GM12878 (cell line): ENCODE measurements at regions not wholly inside any gene's neighbourhood (a gene's known extent, or its start where the extent isn't known, plus 50 kb on each side); places are given as distances from the start of the nearest gene placed in this dataset.

ENCODE experiments used
- BACH1 ChIP-seq: fragments of 450-650 bp; IDR thresholded peaks from 2 replicates; pipeline ENCODE4 v1.6.1; 2017; ENCODE audit warnings: mild to moderate bottlenecking, borderline replicate concordance
- CBX5 ChIP-seq: sonication (generic); IDR thresholded peaks from 2 replicates; pipeline ENCODE4 v1.6.1; 2016; ENCODE audit warnings: low read depth, moderate library complexity, mild to moderate bottlenecking, inconsistent platforms
- ETV6 ChIP-seq, 2 experiments: fragments of 450-650 bp in 1 of 2; IDR thresholded peaks in 1 of 2; conservative IDR thresholded peaks in 1 of 2; 2 replicates each; pipeline ENCODE4 v1.6.1; 2014; ENCODE audit warnings: antibody characterized with exemption in 1 of 2, borderline replicate concordance in 1 of 2, low read depth in 1 of 2, mild to moderate bottlenecking in 1 of 2, moderate library complexity in 1 of 2
- NFIC ChIP-seq: IDR thresholded peaks from 2 replicates; pipeline ENCODE4 v1.6.1; 2012; ENCODE audit warnings: low read depth, mild to moderate bottlenecking, inconsistent platforms, low read length, moderate library complexity
- POLR2A ChIP-seq: IDR thresholded peaks from 2 replicates; pipeline ENCODE4 v1.6.1; 2011; ENCODE audit warnings: low read depth, mild to moderate bottlenecking, low read length
- SMC3 ChIP-seq: IDR thresholded peaks from 2 replicates; pipeline ENCODE4 v1.6.1; 2011; ENCODE audit warnings: low read length, improper control_type of control experiment, borderline replicate concordance
- ZBED1 ChIP-seq: IDR thresholded peaks from 2 replicates; pipeline ENCODE4 v1.6.1; 2016; ENCODE audit warnings: borderline replicate concordance
- ZZZ3 ChIP-seq: IDR thresholded peaks from 2 replicates; pipeline ENCODE4 v1.6.1; 2011; ENCODE audit warnings: low read depth; ENCODE audit not compliant: control insufficient read depth, insufficient read length
- TF ChIP-seq, protein P1 (sequence below), 3 experiments: IDR thresholded peaks in 2 of 3; conservative IDR thresholded peaks in 1 of 3; 2 replicates each; pipeline ENCODE4 v1.5.1; 2011; ENCODE audit warnings: low read depth in 3 of 3, low read length in 3 of 3, mild to moderate bottlenecking in 3 of 3, control low read depth in 2 of 3, moderate library complexity in 2 of 3, inconsistent platforms in 1 of 3, mixed read lengths in 1 of 3; ENCODE audit not compliant: control insufficient read depth in 2 of 3, insufficient read depth in 1 of 3; ENCODE audit errors: extremely low read depth in 1 of 3
- TF ChIP-seq, protein P2 (sequence below): fragments of 450-650 bp; IDR thresholded peaks from 2 replicates; pipeline ENCODE4 v1.6.1; 2017; ENCODE audit warnings: mild to moderate bottlenecking

DNA sequence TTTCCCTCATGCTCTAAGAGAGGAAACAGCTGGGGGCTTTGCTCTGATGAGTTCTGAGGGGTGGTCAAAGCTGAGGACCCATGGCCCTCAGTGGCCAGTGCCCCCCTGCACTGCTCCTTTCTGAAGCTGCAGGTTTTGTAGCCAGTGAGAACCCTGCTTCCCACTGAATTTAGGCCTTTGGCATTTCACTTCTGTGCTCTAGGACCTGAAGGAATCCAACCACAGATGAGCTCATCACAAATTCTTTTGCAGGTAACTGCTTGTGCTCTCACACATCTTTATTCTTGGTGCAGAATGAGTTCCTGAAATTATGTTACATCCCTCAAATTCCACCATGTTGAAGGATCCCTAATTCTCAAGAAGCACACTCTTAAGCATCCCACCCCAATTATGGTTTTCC is 248.7 kb upstream of the IRF2BP2 start:
- TF ChIP-seq ZZZ3: no peak
- TF ChIP-seq ZBED1: no peak
- no peak for TF ChIP-seq NFIC
- TF ChIP-seq, protein P1, sequence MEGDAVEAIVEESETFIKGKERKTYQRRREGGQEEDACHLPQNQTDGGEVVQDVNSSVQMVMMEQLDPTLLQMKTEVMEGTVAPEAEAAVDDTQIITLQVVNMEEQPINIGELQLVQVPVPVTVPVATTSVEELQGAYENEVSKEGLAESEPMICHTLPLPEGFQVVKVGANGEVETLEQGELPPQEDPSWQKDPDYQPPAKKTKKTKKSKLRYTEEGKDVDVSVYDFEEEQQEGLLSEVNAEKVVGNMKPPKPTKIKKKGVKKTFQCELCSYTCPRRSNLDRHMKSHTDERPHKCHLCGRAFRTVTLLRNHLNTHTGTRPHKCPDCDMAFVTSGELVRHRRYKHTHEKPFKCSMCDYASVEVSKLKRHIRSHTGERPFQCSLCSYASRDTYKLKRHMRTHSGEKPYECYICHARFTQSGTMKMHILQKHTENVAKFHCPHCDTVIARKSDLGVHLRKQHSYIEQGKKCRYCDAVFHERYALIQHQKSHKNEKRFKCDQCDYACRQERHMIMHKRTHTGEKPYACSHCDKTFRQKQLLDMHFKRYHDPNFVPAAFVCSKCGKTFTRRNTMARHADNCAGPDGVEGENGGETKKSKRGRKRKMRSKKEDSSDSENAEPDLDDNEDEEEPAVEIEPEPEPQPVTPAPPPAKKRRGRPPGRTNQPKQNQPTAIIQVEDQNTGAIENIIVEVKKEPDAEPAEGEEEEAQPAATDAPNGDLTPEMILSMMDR (IDR thresholded peaks at IDR 0.05 in 2 of 3, conservative IDR thresholded peaks at IDR 0.05 in 1 of 3; ENCODE audit: control insufficient read depth in 2 of 3, extremely low read depth in 1 of 3, insufficient read depth in 1 of 3, low read depth in 3 of 3, low read length in 3 of 3): no peak
- TF ChIP-seq ETV6 (conservative IDR thresholded peaks at IDR 0.05 in 1 of 2, IDR thresholded peaks at IDR 0.05 in 1 of 2; ENCODE audit: borderline replicate concordance in 1 of 2, low read depth in 1 of 2): no peak
- TF ChIP-seq BACH1: no peak
- TF ChIP-seq POLR2A: no peak
- TF ChIP-seq SMC3: no peak
- TF ChIP-seq, protein P2, sequence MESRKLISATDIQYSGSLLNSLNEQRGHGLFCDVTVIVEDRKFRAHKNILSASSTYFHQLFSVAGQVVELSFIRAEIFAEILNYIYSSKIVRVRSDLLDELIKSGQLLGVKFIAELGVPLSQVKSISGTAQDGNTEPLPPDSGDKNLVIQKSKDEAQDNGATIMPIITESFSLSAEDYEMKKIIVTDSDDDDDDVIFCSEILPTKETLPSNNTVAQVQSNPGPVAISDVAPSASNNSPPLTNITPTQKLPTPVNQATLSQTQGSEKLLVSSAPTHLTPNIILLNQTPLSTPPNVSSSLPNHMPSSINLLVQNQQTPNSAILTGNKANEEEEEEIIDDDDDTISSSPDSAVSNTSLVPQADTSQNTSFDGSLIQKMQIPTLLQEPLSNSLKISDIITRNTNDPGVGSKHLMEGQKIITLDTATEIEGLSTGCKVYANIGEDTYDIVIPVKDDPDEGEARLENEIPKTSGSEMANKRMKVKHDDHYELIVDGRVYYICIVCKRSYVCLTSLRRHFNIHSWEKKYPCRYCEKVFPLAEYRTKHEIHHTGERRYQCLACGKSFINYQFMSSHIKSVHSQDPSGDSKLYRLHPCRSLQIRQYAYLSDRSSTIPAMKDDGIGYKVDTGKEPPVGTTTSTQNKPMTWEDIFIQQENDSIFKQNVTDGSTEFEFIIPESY: no peak
- TF ChIP-seq CBX5: no peak
